ENCODE measurements at regions not wholly inside any gene's neighbourhood (a gene's known extent, or its start where the extent isn't known, plus 50 kb on each side); places are given as distances from the start of the nearest gene placed in this dataset.

- Histone ChIP-seq H3K27me3 (no peaks in the 10 kb centered on the region), H3K36me3 (no peaks in the 10 kb centered on the region), H3K9me3 (no peaks in the 10 kb centered on the region), H3K4me1 (peaks cover 0 to 8% (median 0%) of the 10 kb centered on the region in 3 donors), H3K27ac (peak overlapping the region in 1 of 4 donors; percentile 49), H3K4me3 (no peak overlapping the region)
- intact Hi-C loops (cut with DNase I): no loop called here
- 60 to 64% methylated on average over 4 of the region's 4 CpGs for WGBS, 2 donors
- no peak for DNase-seq
- TF ChIP-seq CTCF (IDR thresholded peaks at IDR 0.05): no peak
- no peak for TF ChIP-seq POLR2A (IDR thresholded peaks at IDR 0.05)
Observed at GRCh38 chr21:27306791-27307775, 340.2 kb upstream of the ADAMTS5 start.

- peaks cover 0 to 8% (median 0%) of the 10 kb centered on the region in 3 donors for H3K4me1 ChIP-seq
- no peaks in the 10 kb centered on the region for H3K27me3 ChIP-seq
- intact Hi-C loops (cut with DNase I): no loop called here
- no peak overlapping the region for H3K4me3 ChIP-seq
- H3K27ac ChIP-seq: peak overlapping the region in 2 of 4 donors; percentile 49 to 57
- H3K36me3 ChIP-seq: no peaks in the 10 kb centered on the region
- TF ChIP-seq POLR2A (IDR thresholded peaks at IDR 0.05): no peak
- TF ChIP-seq CTCF (IDR thresholded peaks at IDR 0.05): no peak
- DNase-seq: no peak
- H3K9me3 ChIP-seq: no peaks in the 10 kb centered on the region
Observed at GRCh38 chr21:27306206-27306605, 339.3 kb upstream of the ADAMTS5 start.

GRCh38 chr21:27301220-27301619 is 334.3 kb upstream of the ADAMTS5 start:
- no peaks in the 10 kb centered on the region for H3K4me1 ChIP-seq
- 38 to 65% methylated on average over 2 of the region's 2 CpGs for WGBS, 2 donors
- no peak overlapping the region for H3K27ac ChIP-seq
- TF ChIP-seq CTCF (IDR thresholded peaks at IDR 0.05) (no peak), POLR2A (IDR thresholded peaks at IDR 0.05) (no peak)
- no peaks in the 10 kb centered on the region for H3K9me3 ChIP-seq
- intact Hi-C loops (cut with DNase I): no loop called here
- no peak for DNase-seq
- no peaks in the 10 kb centered on the region for H3K27me3 ChIP-seq
- no peaks in the 10 kb centered on the region for H3K36me3 ChIP-seq
- no peak overlapping the region for H3K4me3 ChIP-seq

GRCh38 chr21:27300770-27301169 is 333.9 kb upstream of the ADAMTS5 start:
- Histone ChIP-seq H3K9me3 (no peaks in the 10 kb centered on the region), H3K27ac (no peak overlapping the region), H3K4me1 (no peaks in the 10 kb centered on the region), H3K36me3 (no peaks in the 10 kb centered on the region), H3K27me3 (no peaks in the 10 kb centered on the region), H3K4me3 (no peak overlapping the region)
- intact Hi-C loops (cut with DNase I): no loop called here
- WGBS, 2 donors: 76 to 83% methylated on average over 2 of the region's 2 CpGs
- TF ChIP-seq CTCF (IDR thresholded peaks at IDR 0.05): no peak
- TF ChIP-seq POLR2A (IDR thresholded peaks at IDR 0.05): no peak
- no peak for DNase-seq

GRCh38 chr21:27298465-27298864 is 331.6 kb upstream of the ADAMTS5 start:
- no peak for DNase-seq
- intact Hi-C loops (cut with DNase I): no loop called here
- 31 to 38% methylated on average over 1 of the region's 1 CpG for WGBS, 2 donors
- Histone ChIP-seq H3K36me3 (no peaks in the 10 kb centered on the region), H3K27me3 (no peaks in the 10 kb centered on the region), H3K4me3 (no peak overlapping the region), H3K27ac (no peak overlapping the region), H3K4me1 (no peaks in the 10 kb centered on the region), H3K9me3 (no peaks in the 10 kb centered on the region)
- no peak for TF ChIP-seq CTCF (IDR thresholded peaks at IDR 0.05)
- TF ChIP-seq POLR2A (IDR thresholded peaks at IDR 0.05): no peak
